Breast epithelium (tissue), 4 donors: ENCODE measurements at regions not wholly inside any gene's neighbourhood (a gene's known extent, or its start where the extent isn't known, plus 50 kb on each side); places are given as distances from the start of the nearest gene placed in this dataset.

Experiments used
- DNase-seq, 2 donors: peaks; one replicate each; pipeline ENCODE4 v3.0.0-alpha.2; 2019; ENCODE audit warnings: low spot score in 2 of 2
- H3K27ac ChIP-seq, 2 donors: fragments of 200-600 bp; sonication (generic) in 1 of 2; one replicate each; pipeline ENCODE4 v1.5.1; 2016 to 2019; ENCODE audit warnings: mild to moderate bottlenecking in 1 of 2
- H3K27me3 ChIP-seq, 2 donors: fragments of 200-600 bp; sonication (generic) in 1 of 2; one replicate each; pipeline versions ENCODE4 v1.5.1 to v1.6.0; 2017 to 2019; ENCODE audit warnings: control low read depth in 1 of 2, mild to moderate bottlenecking in 1 of 2
- H3K36me3 ChIP-seq: fragments of 200-600 bp; one replicate; pipeline ENCODE4 v1.5.1; 2019
- H3K4me1 ChIP-seq, 2 donors: fragments of 200-600 bp; sonication (generic); one replicate each; pipeline ENCODE4 v1.5.1; 2016 to 2019; ENCODE audit warnings: control low read depth in 1 of 2
- H3K4me3 ChIP-seq, 3 donors: fragments of 200-600 bp; sonication (generic); 1 replicate in 2 of 3; 2 replicates in 1 of 3; pipeline ENCODE4 v1.5.1; 2016 to 2019; ENCODE audit warnings: mild to moderate bottlenecking in 3 of 3, moderate library complexity in 2 of 3
- H3K9me3 ChIP-seq, 2 donors: fragments of 200-600 bp; sonication (generic) in 1 of 2; one replicate each; pipeline ENCODE4 v1.5.1; 2016 to 2019; ENCODE audit warnings: control low read depth in 1 of 2
- POLR2A ChIP-seq: fragments of 450-650 bp; IDR thresholded peaks from one replicate; pipeline ENCODE4 v1.6.1; 2016; ENCODE audit warnings: antibody characterized with exemption, mild to moderate bottlenecking, moderate library complexity
- POLR2AphosphoS5 ChIP-seq, 3 donors: sonication (generic); formaldehyde crosslinking; IDR thresholded peaks; one replicate each; pipeline ENCODE4 v1.6.1; 2017; ENCODE audit warnings: antibody characterized with exemption in 3 of 3
- intact Hi-C: fragments of 100-400 bp; cut with DNase I; formaldehyde crosslinking; loops from one replicate; pipeline ENCODE4 v1.15.1; 2023; ENCODE audit warnings: low total_unique reads
- TF ChIP-seq, protein P1 (sequence below), 3 donors: fragments of 450-650 bp; IDR thresholded peaks; one replicate each; pipeline ENCODE4 v1.5.1; 2016 to 2017; ENCODE audit warnings: antibody characterized with exemption in 3 of 3, mild to moderate bottlenecking in 3 of 3, moderate library complexity in 3 of 3

DNA sequence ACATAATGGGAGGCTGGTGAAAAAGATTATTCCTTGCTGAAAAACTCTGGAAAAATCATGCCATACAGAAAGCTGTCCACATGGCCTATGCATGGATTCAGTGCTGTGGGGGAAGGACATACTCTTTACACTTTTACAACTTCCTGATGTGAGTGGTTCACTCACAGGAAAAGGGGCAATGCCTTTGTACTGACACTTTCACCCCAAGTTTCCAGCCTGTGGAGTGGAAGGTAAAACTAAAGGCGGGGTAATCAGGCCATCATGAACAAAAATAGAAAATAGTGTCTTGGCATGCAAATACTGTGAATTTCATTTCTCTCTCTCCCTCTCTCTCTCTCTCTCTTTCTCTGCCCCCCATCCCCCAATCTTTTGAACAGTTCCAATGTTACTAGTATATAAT, 281.8 kb downstream of the ETS1 start:
- H3K27me3 ChIP-seq, result no peaks in the 10 kb centered on the region
- no peak overlapping the region for H3K4me3 ChIP-seq
- no peak for DNase-seq
- H3K36me3 ChIP-seq, result no peaks in the 10 kb centered on the region
- H3K9me3 ChIP-seq, result no peaks in the 10 kb centered on the region
- intact Hi-C loops, result no loop called here
- no peaks in the 10 kb centered on the region for H3K4me1 ChIP-seq
- TF ChIP-seq, protein P1, sequence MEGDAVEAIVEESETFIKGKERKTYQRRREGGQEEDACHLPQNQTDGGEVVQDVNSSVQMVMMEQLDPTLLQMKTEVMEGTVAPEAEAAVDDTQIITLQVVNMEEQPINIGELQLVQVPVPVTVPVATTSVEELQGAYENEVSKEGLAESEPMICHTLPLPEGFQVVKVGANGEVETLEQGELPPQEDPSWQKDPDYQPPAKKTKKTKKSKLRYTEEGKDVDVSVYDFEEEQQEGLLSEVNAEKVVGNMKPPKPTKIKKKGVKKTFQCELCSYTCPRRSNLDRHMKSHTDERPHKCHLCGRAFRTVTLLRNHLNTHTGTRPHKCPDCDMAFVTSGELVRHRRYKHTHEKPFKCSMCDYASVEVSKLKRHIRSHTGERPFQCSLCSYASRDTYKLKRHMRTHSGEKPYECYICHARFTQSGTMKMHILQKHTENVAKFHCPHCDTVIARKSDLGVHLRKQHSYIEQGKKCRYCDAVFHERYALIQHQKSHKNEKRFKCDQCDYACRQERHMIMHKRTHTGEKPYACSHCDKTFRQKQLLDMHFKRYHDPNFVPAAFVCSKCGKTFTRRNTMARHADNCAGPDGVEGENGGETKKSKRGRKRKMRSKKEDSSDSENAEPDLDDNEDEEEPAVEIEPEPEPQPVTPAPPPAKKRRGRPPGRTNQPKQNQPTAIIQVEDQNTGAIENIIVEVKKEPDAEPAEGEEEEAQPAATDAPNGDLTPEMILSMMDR (IDR thresholded peaks at IDR 0.05), result no peak
- TF ChIP-seq POLR2A, result no peak
- no peak for TF ChIP-seq POLR2AphosphoS5 (IDR thresholded peaks at IDR 0.05)
- H3K27ac ChIP-seq, result no peak overlapping the region

DNA sequence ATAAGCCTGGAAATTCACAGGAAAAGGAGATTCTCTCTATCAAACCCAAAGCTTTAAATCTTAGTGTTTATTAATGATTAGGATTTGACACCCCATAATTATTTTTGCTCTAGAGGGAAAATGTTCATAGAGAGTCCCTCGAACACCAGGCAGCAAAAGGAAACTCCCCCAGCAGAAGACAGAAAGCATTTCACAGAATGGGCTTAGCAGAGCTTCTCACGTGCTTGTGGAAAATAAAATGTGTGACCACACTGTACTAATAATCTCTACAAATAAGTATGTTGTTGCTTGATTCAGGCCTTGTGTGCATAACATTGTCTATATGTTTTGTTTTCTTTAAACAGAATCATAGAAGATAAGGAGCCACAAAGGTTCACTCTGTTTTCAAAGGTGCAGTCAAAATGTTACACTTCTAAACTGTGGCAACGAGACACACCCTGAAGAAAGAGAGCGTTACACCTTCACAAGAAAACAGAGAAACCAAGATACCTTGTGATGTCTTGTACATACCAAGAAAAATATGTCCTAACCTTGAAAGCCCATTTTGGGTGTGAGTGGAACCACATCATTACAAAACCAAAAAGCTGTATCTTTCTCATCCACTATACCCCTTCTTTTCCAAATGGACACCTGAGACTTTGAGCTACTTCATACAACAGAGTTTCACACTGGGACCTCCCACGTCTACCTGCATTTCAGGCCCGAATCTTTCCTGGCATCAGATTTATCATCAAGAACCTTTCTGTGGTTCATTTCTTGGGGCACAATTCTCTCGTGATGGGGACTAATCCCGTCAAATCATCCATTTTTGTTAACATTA, 282.5 kb downstream of the ETS1 start:
- no peak overlapping the region for H3K27ac ChIP-seq
- no peak for TF ChIP-seq POLR2AphosphoS5 (IDR thresholded peaks at IDR 0.05)
- TF ChIP-seq, protein P1 (IDR thresholded peaks at IDR 0.05), result no peak
- TF ChIP-seq POLR2A, result no peak
- H3K27me3 ChIP-seq, result no peaks in the 10 kb centered on the region
- no peaks in the 10 kb centered on the region for H3K36me3 ChIP-seq
- H3K4me1 ChIP-seq, result no peaks in the 10 kb centered on the region
- DNase-seq, result no peak
- intact Hi-C loops, result no loop called here
- H3K4me3 ChIP-seq, result no peak overlapping the region
- no peaks in the 10 kb centered on the region for H3K9me3 ChIP-seq

DNA sequence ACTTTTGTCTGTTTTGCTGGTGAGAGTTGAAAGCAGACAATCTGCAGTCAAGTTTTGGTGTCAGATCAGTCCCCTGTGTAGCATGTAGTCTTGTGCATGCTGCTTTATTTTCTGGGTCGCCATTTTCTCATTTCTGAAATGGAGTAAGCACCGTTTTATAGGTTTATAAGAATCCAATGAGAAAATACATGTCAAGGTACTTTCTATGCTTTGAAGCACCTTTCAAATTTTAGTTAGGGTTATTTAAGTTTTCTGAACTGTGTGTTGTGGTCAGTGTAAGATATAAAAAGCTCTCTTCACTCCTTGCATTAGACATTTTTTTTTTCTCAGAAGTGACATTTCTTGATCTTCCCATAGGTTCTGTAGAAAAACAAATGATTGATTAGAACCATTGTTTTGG, 283.2 kb downstream of the ETS1 start:
- Histone ChIP-seq H3K4me1 (no peaks in the 10 kb centered on the region), H3K4me3 (no peak overlapping the region), H3K36me3 (no peaks in the 10 kb centered on the region), H3K27me3 (no peaks in the 10 kb centered on the region), H3K27ac (no peak overlapping the region), H3K9me3 (no peaks in the 10 kb centered on the region)
- TF ChIP-seq POLR2AphosphoS5 (IDR thresholded peaks at IDR 0.05) (no peak), POLR2A (no peak)
- TF ChIP-seq, protein P1 (IDR thresholded peaks at IDR 0.05), result no peak
- intact Hi-C loops, result no loop called here
- no peak for DNase-seq

DNA sequence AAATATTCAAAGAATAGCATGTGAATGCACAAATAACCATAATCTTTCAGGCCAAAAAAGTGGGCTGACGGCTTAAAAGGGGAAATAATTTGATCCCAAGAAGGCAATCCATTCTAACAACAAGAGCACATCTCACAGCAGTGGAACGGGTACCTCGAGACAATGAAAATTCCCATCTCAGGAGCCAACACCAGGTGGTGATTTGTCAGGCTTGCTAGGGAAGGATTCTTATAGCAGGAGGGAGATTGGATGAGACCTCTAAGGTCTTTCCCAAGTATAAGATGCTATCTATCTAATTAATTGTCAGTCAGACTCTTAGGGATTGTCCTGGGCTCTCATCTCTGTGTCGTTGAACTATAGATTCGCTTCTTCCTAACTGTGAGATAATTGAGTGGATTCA, 284.0 kb downstream of the ETS1 start:
- no peaks in the 10 kb centered on the region for H3K4me1 ChIP-seq
- no peaks in the 10 kb centered on the region for H3K9me3 ChIP-seq
- H3K36me3 ChIP-seq, result no peaks in the 10 kb centered on the region
- intact Hi-C loops, result no loop called here
- DNase-seq, result no peak
- no peak overlapping the region for H3K4me3 ChIP-seq
- H3K27me3 ChIP-seq, result no peaks in the 10 kb centered on the region
- TF ChIP-seq, protein P1 (IDR thresholded peaks at IDR 0.05), result no peak
- TF ChIP-seq POLR2AphosphoS5 (IDR thresholded peaks at IDR 0.05) (no peak), POLR2A (no peak)
- H3K27ac ChIP-seq, result no peak overlapping the region

GRCh38 chr11:128302425-128303186, 284.8 kb downstream of the ETS1 start:
- H3K4me3 ChIP-seq, result no peak overlapping the region
- intact Hi-C loops, result no loop called here
- H3K4me1 ChIP-seq, result no peaks in the 10 kb centered on the region
- DNase-seq, result no peak
- no peaks in the 10 kb centered on the region for H3K9me3 ChIP-seq
- H3K36me3 ChIP-seq, result no peaks in the 10 kb centered on the region
- TF ChIP-seq POLR2A (no peak), POLR2AphosphoS5 (IDR thresholded peaks at IDR 0.05) (no peak)
- TF ChIP-seq, protein P1 (IDR thresholded peaks at IDR 0.05), result no peak
- H3K27me3 ChIP-seq, result no peaks in the 10 kb centered on the region
- H3K27ac ChIP-seq, result no peak overlapping the region
